T-helper 1 cell treated with Interleukin-12 subunit alpha and Interleukin-12 subunit beta and Interleukin-4 antibody, amounts not matched to agents 30 μg/mL and 1 μg/mL, for 36 hours (primary cell): ENCODE measurements at regions not wholly inside any gene's neighbourhood (a gene's known extent, or its start where the extent isn't known, plus 50 kb on each side); places are given as distances from the start of the nearest gene placed in this dataset.

ENCODE experiments used
- H3K27ac Mint-ChIP-seq: one replicate; pipeline ENCODE4 v1.8.0; 2021; ENCODE audit warnings: mild to moderate bottlenecking, mixed read lengths
- H3K27me3 Mint-ChIP-seq: one replicate; pipeline ENCODE4 v1.8.0; 2021; ENCODE audit warnings: low read depth, mixed read lengths
- H3K36me3 Mint-ChIP-seq: one replicate; pipeline ENCODE4 v1.8.0; 2021; ENCODE audit warnings: low read depth, mixed read lengths
- H3K4me1 Mint-ChIP-seq: one replicate; pipeline ENCODE4 v1.8.0; 2021; ENCODE audit warnings: low read depth, mixed read lengths
- H3K4me3 Mint-ChIP-seq: one replicate; pipeline ENCODE4 v1.8.0; 2021; ENCODE audit warnings: mild to moderate bottlenecking, moderate library complexity, mixed read lengths
- H3K9me3 Mint-ChIP-seq: one replicate; pipeline ENCODE4 v1.8.0; 2021; ENCODE audit warnings: mixed read lengths

DNA sequence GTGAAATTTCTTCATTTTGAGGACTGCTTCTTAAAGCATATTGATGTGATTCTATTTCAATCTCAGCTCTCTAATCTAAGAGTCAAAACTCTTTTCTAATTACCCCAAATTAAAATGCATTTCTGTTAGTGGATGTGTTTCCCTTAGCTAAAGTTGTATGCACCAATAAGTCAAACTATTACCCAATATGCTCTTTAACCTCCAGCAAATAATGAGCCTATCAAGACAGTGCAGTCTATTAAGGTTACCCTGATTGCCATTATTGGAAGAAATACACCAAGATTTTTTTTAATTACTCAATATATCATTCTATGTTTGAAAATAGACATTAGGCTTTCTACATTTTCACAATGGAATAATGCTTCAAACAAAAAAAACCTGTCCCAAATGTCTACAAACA is 310.0 kb downstream of the BTG1 start:
- Mint-ChIP-seq H3K9me3 (peaks cover 5% of the 10 kb centered on the region), H3K4me1 (peaks cover 1% of the 10 kb centered on the region), H3K27me3 (no peaks in the 10 kb centered on the region), H3K4me3 (no peak overlapping the region), H3K27ac (no peak overlapping the region), H3K36me3 (no peaks in the 10 kb centered on the region)

DNA sequence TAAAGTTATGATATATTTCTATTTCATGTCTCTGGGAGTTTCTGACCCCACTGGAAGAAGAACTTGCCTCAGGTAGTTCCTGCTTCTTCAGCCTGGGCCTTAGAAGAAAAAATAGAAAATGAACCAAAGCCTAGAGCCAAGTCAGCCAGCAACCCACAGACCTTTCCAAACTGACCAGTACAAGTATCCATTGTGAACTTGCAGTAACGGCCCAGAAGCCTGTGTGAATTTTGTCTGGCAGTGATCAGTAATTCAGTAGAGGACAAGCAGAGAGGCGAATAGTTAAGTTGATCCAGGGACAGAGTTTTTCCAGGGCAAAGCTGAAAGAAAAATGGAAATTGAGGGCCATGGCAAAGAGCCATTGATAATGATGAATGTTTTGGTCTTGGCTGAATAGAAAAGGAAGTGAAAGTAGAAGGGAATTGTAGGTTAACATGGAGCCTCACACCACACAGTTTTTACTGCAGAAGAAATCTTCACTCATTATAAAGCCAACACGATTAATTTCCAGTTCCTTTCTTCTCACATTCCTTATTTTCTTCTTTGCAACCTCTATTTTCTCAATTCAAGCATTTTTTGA is 311.8 kb downstream of the BTG1 start:
- Mint-ChIP-seq H3K27me3 (no peaks in the 10 kb centered on the region), H3K4me1 (peaks cover 1% of the 10 kb centered on the region), H3K9me3 (peaks cover 5% of the 10 kb centered on the region), H3K27ac (no peak overlapping the region), H3K36me3 (no peaks in the 10 kb centered on the region), H3K4me3 (no peak overlapping the region)

DNA sequence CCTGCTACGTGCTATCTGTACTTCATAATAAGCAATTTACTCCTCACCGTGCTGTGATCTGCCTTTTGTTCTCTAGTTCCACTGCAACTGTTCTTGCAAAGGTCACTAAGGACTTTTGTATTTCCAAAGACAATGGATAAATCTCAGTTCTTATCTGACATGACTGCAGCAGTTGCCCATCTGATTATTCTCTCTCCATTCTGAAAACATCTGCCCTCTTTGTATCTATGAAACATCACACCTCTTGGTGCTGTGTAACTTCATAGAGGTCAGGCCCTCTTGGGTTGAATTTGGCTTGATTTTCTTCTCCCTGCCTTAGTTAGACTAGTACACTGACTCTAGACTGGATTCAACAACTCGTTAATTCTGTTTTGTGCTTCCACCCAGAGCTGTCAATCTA is 319.6 kb downstream of the BTG1 start:
- Mint-ChIP-seq H3K4me3 (no peak overlapping the region), H3K36me3 (peaks cover 1% of the 10 kb centered on the region), H3K9me3 (no peaks in the 10 kb centered on the region)

DNA sequence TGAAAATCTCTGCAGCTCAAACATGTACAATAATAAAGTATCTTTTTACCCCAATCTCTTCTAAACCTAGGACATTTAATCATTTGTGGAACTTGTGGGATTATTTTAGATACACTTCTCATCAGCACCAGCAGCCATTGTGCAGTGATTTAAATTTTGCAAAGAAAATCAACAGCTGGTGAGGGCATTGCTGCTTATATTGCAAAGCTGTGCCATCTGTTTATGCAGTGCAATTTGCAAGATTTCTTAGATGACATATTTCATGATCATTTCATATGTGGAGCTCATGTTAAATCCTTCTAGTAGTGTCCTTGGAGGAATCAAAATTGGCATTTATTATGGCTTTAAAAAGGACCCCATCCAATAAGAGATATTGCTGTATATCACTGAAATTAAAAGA is 320.7 kb downstream of the BTG1 start:
- Mint-ChIP-seq H3K27me3 (no peaks in the 10 kb centered on the region), H3K27ac (no peak overlapping the region), H3K9me3 (peaks cover 4% of the 10 kb centered on the region), H3K4me1 (no peaks in the 10 kb centered on the region), H3K36me3 (peaks cover 4% of the 10 kb centered on the region), H3K4me3 (no peak overlapping the region)

More for the DNA sequence above, 319.6 kb downstream of the BTG1 start:
- H3K27ac Mint-ChIP-seq = no peak overlapping the region
- no peaks in the 10 kb centered on the region for H3K4me1 Mint-ChIP-seq
- no peaks in the 10 kb centered on the region for H3K27me3 Mint-ChIP-seq

DNA sequence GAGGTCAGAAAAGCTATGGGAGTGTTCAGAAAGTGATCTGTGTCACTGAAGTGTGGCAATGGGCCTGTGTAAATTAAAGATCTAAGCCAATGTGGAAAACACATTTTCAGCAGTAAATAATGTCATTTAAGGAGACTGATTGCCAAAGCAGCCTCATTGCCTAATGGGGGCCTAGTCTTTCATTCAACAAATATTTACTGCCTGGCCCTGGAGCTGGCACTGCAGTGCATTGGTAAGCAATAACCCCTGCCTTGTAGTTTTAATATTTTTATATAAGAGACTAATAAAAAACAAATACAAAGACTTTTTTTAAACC is 326.6 kb downstream of the BTG1 start:
- Mint-ChIP-seq H3K9me3 (peaks cover 11% of the 10 kb centered on the region), H3K27ac (no peak overlapping the region), H3K27me3 (no peaks in the 10 kb centered on the region), H3K4me3 (no peak overlapping the region), H3K4me1 (no peaks in the 10 kb centered on the region), H3K36me3 (peaks cover 4% of the 10 kb centered on the region)

DNA sequence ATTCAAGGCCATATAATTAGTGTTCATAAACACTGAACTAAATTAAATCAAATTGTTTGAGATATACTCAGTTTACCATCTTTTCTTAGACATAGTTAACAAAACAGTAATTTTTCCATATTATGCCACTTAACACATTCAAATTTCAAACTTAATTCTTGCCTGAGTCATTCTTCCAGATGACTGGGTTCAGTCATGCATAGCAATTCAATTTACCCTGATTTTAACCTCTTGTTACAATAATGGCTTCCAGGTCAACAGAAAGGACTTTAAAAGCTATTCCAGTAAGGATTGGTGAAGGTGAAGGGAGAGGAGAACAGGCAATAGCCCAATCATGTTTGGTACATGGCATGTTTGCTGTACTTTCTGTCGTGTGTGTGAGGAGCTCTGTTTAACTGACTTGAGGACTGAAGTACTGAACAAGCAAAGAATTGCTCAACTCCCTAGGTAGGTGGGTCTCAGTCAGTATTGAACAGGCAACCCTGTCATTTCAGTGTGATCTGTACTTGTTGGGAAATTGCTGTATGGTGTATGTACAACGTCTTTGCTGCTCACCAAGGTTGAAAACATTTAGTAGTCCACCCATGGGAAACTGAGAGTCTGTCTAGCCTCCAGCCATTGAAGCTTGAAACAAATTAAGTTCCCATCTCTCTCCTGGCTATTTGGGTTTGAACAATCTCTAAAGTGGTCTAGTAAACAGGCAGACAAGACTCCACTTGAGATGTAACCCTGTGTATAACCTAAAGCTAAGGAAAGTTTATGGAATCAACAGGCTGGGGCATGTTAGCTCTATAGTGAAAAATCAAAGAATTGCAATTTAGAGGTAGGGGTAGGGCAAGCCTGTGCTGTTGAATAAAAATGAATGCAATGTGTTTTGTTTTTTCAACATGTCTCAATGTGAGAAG is 327.2 kb downstream of the BTG1 start:
- Mint-ChIP-seq H3K27me3 (no peaks in the 10 kb centered on the region), H3K9me3 (peaks cover 11% of the 10 kb centered on the region), H3K4me1 (no peaks in the 10 kb centered on the region), H3K36me3 (peaks cover 4% of the 10 kb centered on the region), H3K4me3 (no peak overlapping the region), H3K27ac (no peak overlapping the region)

DNA sequence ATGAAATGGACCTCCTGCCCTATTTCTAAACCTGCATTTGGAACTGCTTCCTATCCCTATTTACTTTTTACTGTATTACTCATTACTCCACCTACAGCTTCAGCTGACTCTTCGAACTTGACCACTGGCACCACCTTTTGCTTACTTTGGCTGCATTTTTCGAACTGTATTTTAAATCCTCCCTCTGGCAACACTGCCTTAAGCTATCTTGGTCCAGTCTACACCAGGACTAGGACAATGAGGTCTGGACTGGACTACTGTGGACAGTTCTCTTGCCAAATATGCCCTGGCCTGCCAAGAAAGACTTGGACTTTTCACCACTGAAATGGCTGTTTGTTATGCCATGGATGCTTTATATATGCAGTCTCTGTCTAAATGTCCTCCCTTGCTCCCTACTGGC is 328.1 kb downstream of the BTG1 start:
- H3K4me3 Mint-ChIP-seq = no peak overlapping the region
- no peak overlapping the region for H3K27ac Mint-ChIP-seq
- H3K36me3 Mint-ChIP-seq = peaks cover 6% of the 10 kb centered on the region
- H3K9me3 Mint-ChIP-seq = peaks cover 11% of the 10 kb centered on the region
- H3K4me1 Mint-ChIP-seq = no peaks in the 10 kb centered on the region
- no peaks in the 10 kb centered on the region for H3K27me3 Mint-ChIP-seq

DNA sequence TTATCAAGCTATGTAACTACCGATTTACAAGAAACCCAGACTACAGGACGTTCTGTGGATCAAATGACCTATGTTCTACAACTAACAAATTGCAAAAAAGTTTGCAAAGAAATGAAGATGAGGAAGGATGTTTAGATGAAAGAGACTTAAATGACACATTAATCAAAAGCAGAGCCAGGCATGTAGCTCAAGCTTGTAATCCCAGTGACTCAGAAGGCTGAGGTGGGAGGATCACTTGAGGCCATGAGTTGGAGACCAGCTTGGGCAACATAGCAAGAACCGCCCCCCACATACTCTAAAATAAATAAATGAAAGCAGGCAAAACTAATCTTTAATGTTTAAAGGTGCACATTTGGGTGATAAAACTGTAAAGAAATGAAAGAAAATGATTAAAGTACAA is 331.9 kb downstream of the BTG1 start:
- Mint-ChIP-seq H3K4me3 (no peak overlapping the region), H3K4me1 (peaks cover 9% of the 10 kb centered on the region), H3K36me3 (peaks cover 4% of the 10 kb centered on the region), H3K27ac (no peak overlapping the region), H3K27me3 (no peaks in the 10 kb centered on the region), H3K9me3 (peaks cover 7% of the 10 kb centered on the region)

DNA sequence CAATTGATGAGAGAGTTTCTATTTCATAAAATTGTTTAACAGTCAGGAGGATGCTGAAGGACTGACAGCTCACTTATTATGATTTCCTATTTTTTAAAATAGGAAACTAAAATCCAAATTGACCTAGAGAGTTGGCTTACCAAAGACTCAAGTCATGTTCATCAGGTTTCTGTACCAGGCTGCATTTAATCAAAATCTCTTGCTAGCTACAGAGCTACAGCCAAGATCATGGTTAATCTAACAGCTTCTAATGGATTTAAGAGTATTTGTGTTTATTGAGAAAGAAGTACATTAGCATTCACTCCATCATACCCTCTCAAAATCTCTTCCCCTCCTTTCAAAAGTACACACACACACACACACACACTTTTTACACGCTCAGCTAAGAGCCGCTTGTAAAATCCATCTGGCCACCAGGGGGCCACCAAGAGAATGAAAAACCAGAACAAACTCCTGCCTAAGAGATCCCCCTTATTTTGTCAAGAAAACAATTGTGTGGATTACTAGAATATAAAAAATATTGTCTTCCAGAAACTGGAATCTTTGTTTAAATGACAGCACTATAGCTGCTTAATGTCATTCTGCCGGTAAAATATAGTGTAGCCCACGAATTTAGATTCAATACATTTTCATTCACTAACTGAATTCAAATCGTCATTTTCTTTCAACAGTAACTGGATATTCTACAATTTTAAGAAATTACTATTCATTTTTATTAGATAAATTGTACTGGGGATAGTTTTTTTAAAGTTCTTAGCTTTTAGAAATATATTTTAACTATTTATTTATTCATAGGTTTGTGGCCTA is 334.0 kb downstream of the BTG1 start:
- no peaks in the 10 kb centered on the region for H3K27me3 Mint-ChIP-seq
- peaks cover 17% of the 10 kb centered on the region for H3K9me3 Mint-ChIP-seq
- no peak overlapping the region for H3K27ac Mint-ChIP-seq
- peaks cover 9% of the 10 kb centered on the region for H3K4me1 Mint-ChIP-seq
- peaks cover 11% of the 10 kb centered on the region for H3K36me3 Mint-ChIP-seq
- no peak overlapping the region for H3K4me3 Mint-ChIP-seq

DNA sequence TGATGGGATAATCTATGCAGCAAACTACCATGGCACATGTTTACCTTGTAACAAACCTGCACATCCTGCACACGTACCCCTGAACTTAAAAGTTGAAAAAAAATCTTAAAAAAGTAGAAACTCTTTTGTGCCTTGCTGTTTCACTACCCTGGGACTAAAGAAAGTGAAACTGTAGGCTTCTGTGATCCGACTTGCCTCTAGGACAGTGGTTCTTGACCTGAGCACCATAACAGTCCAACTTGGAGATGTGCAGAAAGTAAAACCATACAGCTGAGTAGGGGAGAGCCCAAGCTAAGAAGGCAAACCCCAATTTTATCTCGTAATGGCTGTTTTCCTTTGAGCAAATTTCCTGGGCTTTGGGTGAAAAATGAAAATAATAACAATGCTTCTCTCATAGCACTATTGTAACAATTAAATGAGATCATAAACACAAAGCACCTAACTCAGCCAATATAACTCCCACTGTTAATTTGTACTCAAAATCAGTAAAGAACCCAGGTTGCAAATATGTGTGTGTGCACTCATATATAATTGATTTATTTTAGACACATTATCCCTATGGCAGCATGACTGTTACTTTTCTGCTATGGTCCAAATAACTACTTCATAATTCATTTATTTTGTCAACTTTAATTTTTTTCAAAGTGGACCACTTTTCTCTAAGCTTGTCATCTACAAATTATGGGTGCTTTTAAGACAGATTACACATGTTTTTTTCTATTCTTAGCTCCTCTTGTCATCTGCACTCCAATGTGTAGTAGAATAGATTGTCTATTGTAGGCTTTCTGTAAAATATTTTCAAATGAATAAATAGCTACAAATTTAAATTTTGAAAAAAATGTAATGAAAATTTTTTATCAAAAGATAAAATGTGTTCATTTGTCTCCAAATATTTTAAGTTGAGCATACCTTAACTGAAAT is 334.9 kb downstream of the BTG1 start:
- Mint-ChIP-seq H3K9me3 (peaks cover 24% of the 10 kb centered on the region), H3K36me3 (peaks cover 18% of the 10 kb centered on the region), H3K27me3 (no peaks in the 10 kb centered on the region), H3K4me1 (peaks cover 9% of the 10 kb centered on the region), H3K4me3 (no peak overlapping the region), H3K27ac (no peak overlapping the region)

DNA sequence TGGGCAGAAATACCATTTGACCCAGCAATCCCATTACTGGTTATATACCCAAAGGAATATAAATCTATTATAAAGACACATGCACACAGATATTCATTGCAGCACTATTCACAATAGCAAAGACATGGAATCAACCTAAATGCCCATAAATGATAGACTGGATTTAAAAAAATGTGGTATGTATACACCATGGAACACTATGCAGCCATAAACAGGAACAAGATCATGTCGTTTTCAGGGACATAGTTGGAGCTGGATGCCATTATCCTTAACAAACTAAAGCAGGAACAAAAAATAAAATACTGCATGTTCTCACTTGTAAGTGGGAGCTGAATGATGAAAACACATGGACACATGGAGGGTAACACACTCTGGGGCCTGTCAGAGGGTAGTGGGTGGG is 335.6 kb downstream of the BTG1 start:
- no peak overlapping the region for H3K4me3 Mint-ChIP-seq
- peaks cover 22% of the 10 kb centered on the region for H3K36me3 Mint-ChIP-seq
- H3K27me3 Mint-ChIP-seq = no peaks in the 10 kb centered on the region
- H3K9me3 Mint-ChIP-seq = peaks cover 26% of the 10 kb centered on the region
- H3K4me1 Mint-ChIP-seq = peaks cover 15% of the 10 kb centered on the region
- H3K27ac Mint-ChIP-seq = no peak overlapping the region

DNA sequence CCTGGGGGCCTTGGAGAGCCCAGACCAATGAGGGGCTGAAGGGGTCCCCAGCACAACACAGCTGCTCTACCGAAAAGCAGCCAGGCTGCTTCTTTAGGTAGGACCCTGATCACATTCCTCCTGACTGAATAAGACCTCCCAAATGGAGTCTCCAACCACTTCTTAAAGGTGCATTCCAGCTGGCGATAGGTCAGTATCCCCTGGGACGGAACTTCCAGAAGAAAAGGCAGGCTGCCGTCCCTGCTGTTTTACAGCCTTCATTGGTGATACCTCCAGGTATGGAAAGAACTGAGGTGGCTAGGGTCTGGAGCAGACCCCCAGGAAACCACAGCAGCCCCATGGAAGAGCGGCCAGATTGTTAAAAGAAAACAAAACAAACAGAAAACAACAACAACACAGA is 340.6 kb downstream of the BTG1 start:
- Mint-ChIP-seq H3K36me3 (peaks cover 18% of the 10 kb centered on the region), H3K27ac (no peak overlapping the region), H3K4me3 (no peak overlapping the region), H3K4me1 (peaks cover 8% of the 10 kb centered on the region), H3K27me3 (no peaks in the 10 kb centered on the region), H3K9me3 (peaks cover 34% of the 10 kb centered on the region)

DNA sequence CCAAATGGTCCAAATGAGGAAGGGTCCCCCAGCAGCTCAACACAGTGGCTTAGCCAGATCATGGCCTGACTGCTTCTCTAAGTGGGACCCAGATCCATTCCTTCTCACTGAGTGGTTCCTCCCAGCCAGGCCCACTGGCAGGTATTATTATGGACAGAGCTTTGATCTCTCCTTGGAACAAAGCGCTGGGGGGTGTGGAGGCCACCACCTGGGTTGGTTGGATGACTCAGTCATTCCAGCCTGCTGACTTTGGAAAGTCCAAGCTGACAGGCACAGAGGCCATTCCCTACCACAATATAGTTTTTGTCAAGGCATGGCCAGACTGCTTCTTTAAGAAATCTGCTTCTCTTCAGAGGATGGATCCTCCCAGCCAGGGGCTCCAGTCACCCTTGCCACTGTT is 341.1 kb downstream of the BTG1 start:
- peaks cover 18% of the 10 kb centered on the region for H3K36me3 Mint-ChIP-seq
- no peak overlapping the region for H3K4me3 Mint-ChIP-seq
- H3K4me1 Mint-ChIP-seq = peaks cover 8% of the 10 kb centered on the region
- H3K27me3 Mint-ChIP-seq = no peaks in the 10 kb centered on the region
- H3K27ac Mint-ChIP-seq = no peak overlapping the region
- peaks cover 34% of the 10 kb centered on the region for H3K9me3 Mint-ChIP-seq

DNA sequence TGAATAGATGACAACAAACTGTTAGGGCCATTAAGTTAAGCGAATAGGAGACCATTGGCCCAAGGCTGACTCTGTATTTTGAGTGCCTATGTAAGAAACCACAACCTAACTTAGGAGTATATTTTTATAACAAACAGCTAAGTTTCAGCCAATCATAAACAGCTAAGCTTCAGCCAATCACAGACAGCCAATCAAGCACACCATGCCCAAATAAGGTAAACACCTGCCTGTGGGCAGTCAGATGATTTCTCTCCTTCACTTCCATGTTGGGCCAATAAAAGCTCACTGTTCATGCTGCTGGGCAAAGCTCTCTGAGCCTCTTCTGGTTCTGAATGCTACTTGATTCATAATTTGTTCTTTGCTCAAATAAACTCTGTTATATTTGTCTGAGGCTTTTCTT is 344.6 kb downstream of the BTG1 start:
- H3K36me3 Mint-ChIP-seq = peaks cover 6% of the 10 kb centered on the region
- H3K27ac Mint-ChIP-seq = no peak overlapping the region
- peaks cover 15% of the 10 kb centered on the region for H3K9me3 Mint-ChIP-seq
- H3K4me1 Mint-ChIP-seq = peaks cover 8% of the 10 kb centered on the region
- H3K27me3 Mint-ChIP-seq = no peaks in the 10 kb centered on the region
- H3K4me3 Mint-ChIP-seq = no peak overlapping the region
